Endothelial cell of umbilical vein (primary cell): ENCODE measurements at regions not wholly inside any gene's neighbourhood (a gene's known extent, or its start where the extent isn't known, plus 50 kb on each side); places are given as distances from the start of the nearest gene placed in this dataset.

Experiments used
- BruUV-seq: library from RNA; stranded (reverse); fragments of 400-500 nt; replicated peaks from 2 replicates; lab custom pipeline; 2021; lab: Mats Ljungman, UMichigan
- CTCF ChIA-PET: fragments of 300-600, 350-600 bp; sonication (Branson Sonifier 250); formaldehyde crosslinking; loops from one replicate; lab custom pipeline; 2021; ENCODE audit warnings: antibody characterized with exemption, inconsistent platforms; lab: Charles Lee
- POLR2A ChIA-PET: fragments of 300-600, 350-600 bp; sonication (Branson Sonifier 250); formaldehyde crosslinking; loops from one replicate; lab custom pipeline; 2021; ENCODE audit warnings: antibody characterized with exemption, inconsistent platforms; lab: Charles Lee
- DNase-seq: peaks from one replicate; pipeline ENCODE4 v3.0.0-alpha.2; 2011; ENCODE audit warnings: low read depth, low spot score
- FAIRE-seq: peaks from 2 replicates; lab custom pipeline; 2011; peaks lifted over from hg19 to GRCh38; lab: Jason Lieb, UNC
- H2AFZ ChIP-seq: 2 replicates; pipeline ENCODE4 v1.6.0; 2012; ENCODE audit warnings: low read depth, low read length, control low read depth, inconsistent platforms
- H3K27ac ChIP-seq: 2 replicates; pipeline ENCODE4 v1.5.1; 2011; ENCODE audit warnings: low read depth, mild to moderate bottlenecking, control low read depth, low read length, moderate library complexity; ENCODE audit not compliant: insufficient read depth
- H3K27me3 ChIP-seq, 2 experiments: 2 replicates each; pipeline versions ENCODE4 v1.6.0 to v1.6.1; 2011; ENCODE audit warnings: low read length in 2 of 2, mixed read lengths in 1 of 2; ENCODE audit not compliant: control insufficient read depth in 2 of 2, insufficient read depth in 2 of 2
- H3K36me3 ChIP-seq, 2 experiments: 2 replicates in 1 of 2; 3 replicates in 1 of 2; pipeline ENCODE4 v1.5.1; 2011; ENCODE audit warnings: low read length in 2 of 2, mild to moderate bottlenecking in 1 of 2, moderate library complexity in 1 of 2; ENCODE audit not compliant: control insufficient read depth in 2 of 2, insufficient read depth in 2 of 2; ENCODE audit errors: extremely low read depth in 1 of 2
- H3K4me1 ChIP-seq: 3 replicates; pipeline ENCODE4 v1.5.1; 2011; ENCODE audit warnings: mild to moderate bottlenecking, low read length; ENCODE audit not compliant: control insufficient read depth, insufficient read depth; ENCODE audit errors: extremely low read depth
- H3K4me2 ChIP-seq: 2 replicates; pipeline ENCODE4 v1.6.1; 2011; ENCODE audit warnings: low read length, control low read depth, mixed read lengths; ENCODE audit not compliant: insufficient read depth
- H3K4me3 ChIP-seq, 3 experiments: fragments of 200-600 bp in 1 of 3; sonication (generic), shearing (Covaris generic) in 1 of 3; replicated peaks in 1 of 3; 2 replicates each; pipeline ENCODE4 v1.5.1; 2011 to 2016; ENCODE audit warnings: control low read depth in 3 of 3, low read length in 3 of 3, mild to moderate bottlenecking in 2 of 3, inconsistent platforms in 1 of 3, low read depth in 1 of 3, moderate library complexity in 1 of 3; ENCODE audit not compliant: insufficient read depth in 1 of 3
- H3K79me2 ChIP-seq: 2 replicates; pipeline ENCODE4 v1.6.0; 2012; ENCODE audit warnings: low read length, inconsistent platforms; ENCODE audit not compliant: control insufficient read depth, insufficient read depth
- H3K9ac ChIP-seq: replicated peaks from 2 replicates; pipeline ENCODE3; 2011; ENCODE audit warnings: low read length, control low read depth; ENCODE audit not compliant: insufficient read depth; ENCODE audit errors: extremely low read depth
- H3K9me1 ChIP-seq: replicated peaks from 3 replicates; pipeline ENCODE4 v1.6.0; 2011; ENCODE audit warnings: mild to moderate bottlenecking, low read length; ENCODE audit not compliant: control insufficient read depth, insufficient read depth; ENCODE audit errors: extremely low read depth
- H3K9me3 ChIP-seq: replicated peaks from 2 replicates; pipeline ENCODE4 v1.5.1; 2012; ENCODE audit warnings: low read length, inconsistent platforms; ENCODE audit not compliant: control insufficient read depth, insufficient read depth
- H4K20me1 ChIP-seq: replicated peaks from 2 replicates; pipeline ENCODE3; 2011; ENCODE audit warnings: mild to moderate bottlenecking, low read length; ENCODE audit not compliant: control insufficient read depth, insufficient read depth; ENCODE audit errors: extremely low read depth
- CTCF ChIP-seq, 2 donors: IDR thresholded peaks; 1 replicate in 1 of 2; 2 replicates in 1 of 2; pipeline ENCODE4 v1.5.1; 2011; ENCODE audit warnings: low read length in 2 of 2, mild to moderate bottlenecking in 2 of 2, moderate library complexity in 2 of 2, control low read depth in 1 of 2, inconsistent platforms in 1 of 2, low read depth in 1 of 2; ENCODE audit not compliant: insufficient read depth in 1 of 2; ENCODE audit errors: extremely low read depth in 1 of 2
- EZH2 ChIP-seq: IDR thresholded peaks from 2 replicates; pipeline ENCODE4 v1.6.1; 2012; ENCODE audit warnings: borderline replicate concordance, low read depth, mild to moderate bottlenecking, moderate library complexity, low read length, inconsistent platforms; ENCODE audit not compliant: severe bottlenecking
- FOS ChIP-seq: IDR thresholded peaks from 2 replicates; pipeline ENCODE4 v1.6.1; 2011; ENCODE audit warnings: mild to moderate bottlenecking, low read length, moderate library complexity, borderline replicate concordance; ENCODE audit not compliant: insufficient read depth
- GATA2 ChIP-seq: IDR thresholded peaks from 2 replicates; pipeline ENCODE4 v1.7.0; 2011; ENCODE audit warnings: low read depth, mild to moderate bottlenecking, moderate library complexity, mixed read lengths, low read length; ENCODE audit not compliant: insufficient read length, insufficient read depth
- JUN ChIP-seq: IDR thresholded peaks from 2 replicates; pipeline ENCODE4 v1.6.1; 2011; ENCODE audit warnings: borderline replicate concordance, low read depth; ENCODE audit not compliant: insufficient read length, insufficient read depth
- MAX ChIP-seq: IDR thresholded peaks from 2 replicates; pipeline ENCODE4 v1.6.1; 2011; ENCODE audit not compliant: insufficient read depth, insufficient read length
- MYC ChIP-seq: IDR thresholded peaks from one replicate; pipeline ENCODE4 v1.6.1; 2011; ENCODE audit warnings: mild to moderate bottlenecking, low read depth, low read length
- POLR2A ChIP-seq: IDR thresholded peaks from 2 replicates; pipeline ENCODE4 v1.6.1; 2012; ENCODE audit warnings: low read depth, mild to moderate bottlenecking, control low read depth, low read length
- POLR2AphosphoS5 ChIP-seq: IDR thresholded peaks from 2 replicates; pipeline ENCODE4 v1.6.1; 2012; ENCODE audit warnings: low read depth, mild to moderate bottlenecking, control low read depth, low read length, moderate library complexity; ENCODE audit not compliant: insufficient read depth
- dilution Hi-C: fragments of 300-500 bp; cut with MboI; formaldehyde crosslinking; loops from one replicate; pipeline ENCODE4 v1.15.0; 2019; ENCODE audit warnings: low sequenced_read_pairs; ENCODE audit not compliant: extremely low pct_ligation_motif_present
- intact Hi-C: fragments of 100-400 bp; cut with micrococcal nuclease; formaldehyde crosslinking; loops from one replicate; pipeline ENCODE4 v1.10.0; 2022

GRCh38 chr18:51266773-51267172 lies 69.3 kb upstream of the MEX3C start:
- H3K9me1 ChIP-seq: no peaks in the 10 kb centered on the region
- no peaks in the 10 kb centered on the region for H3K36me3 ChIP-seq
- TF ChIP-seq MYC (no peak), GATA2 (no peak), POLR2AphosphoS5 (no peak), EZH2 (no peak), CTCF (IDR thresholded peaks at IDR 0.05; ENCODE audit: extremely low read depth in 1 of 2, insufficient read depth in 1 of 2, low read depth in 1 of 2, low read length in 2 of 2) (no peak), JUN (no peak), FOS (no peak), POLR2A (no peak), MAX (no peak)
- H3K4me2 ChIP-seq: no peak overlapping the region
- DNase-seq (no peak), FAIRE-seq (no peak)
- H3K9ac ChIP-seq: no peak overlapping the region
- intact Hi-C loops: no loop called here
- no peaks in the 10 kb centered on the region for H3K9me3 ChIP-seq
- no peak overlapping the region for H3K4me3 ChIP-seq
- no peak overlapping the region for H3K27ac ChIP-seq
- ChIA-PET CTCF (interaction anchor here (0.5 to 1.2 kb wide), 2 partner anchors 11 to 12 kb away, joined by 3 read pairs; no protein-coding TSS in a partner anchor), POLR2A (no interaction called here)
- H3K27me3 ChIP-seq: no peaks in the 10 kb centered on the region
- no TSS peak for BruUV-seq
- H4K20me1 ChIP-seq: no peaks in the 10 kb centered on the region
- dilution Hi-C loops: no loop called here
- no peaks in the 10 kb centered on the region for H3K79me2 ChIP-seq
- no peaks in the 10 kb centered on the region for H3K4me1 ChIP-seq
- H2AFZ ChIP-seq: no peak overlapping the region
